ENCODE measurements at regions not wholly inside any gene's neighbourhood (a gene's known extent, or its start where the extent isn't known, plus 50 kb on each side); places are given as distances from the start of the nearest gene placed in this dataset.

DNA sequence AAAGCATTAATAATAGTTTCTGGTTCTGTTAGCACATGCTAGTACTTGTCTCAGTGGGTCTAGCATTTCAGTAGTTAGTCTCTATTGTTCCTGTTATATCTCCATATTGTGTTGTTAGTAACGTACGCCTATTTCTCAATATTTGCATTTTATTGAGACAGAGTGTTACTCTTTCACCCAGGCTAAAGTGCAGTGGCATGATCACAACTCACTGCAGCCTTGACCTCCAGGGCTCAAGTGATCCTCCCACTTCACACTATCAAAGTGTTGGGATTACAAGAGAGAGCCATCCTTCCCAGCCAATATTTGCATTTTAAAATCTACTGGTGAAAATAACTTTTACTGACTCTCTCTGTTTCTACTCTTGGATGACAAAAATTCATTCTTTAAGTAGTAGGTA lies 154.6 kb upstream of the PRR20A start:
- Mint-ChIP-seq H3K27ac (no peak overlapping the region), H3K27me3 (no peaks in the 10 kb centered on the region), H3K9me3 (peaks cover 8% of the 10 kb centered on the region), H3K4me1 (ENCODE audit: low read depth) (no peaks in the 10 kb centered on the region), H3K36me3 (ENCODE audit: low read depth) (no peaks in the 10 kb centered on the region), H3K4me3 (no peak overlapping the region)
- ATAC-seq (no peak), DNase-seq (no peak)
- POLR2A ChIA-PET = no interaction called here
- intact Hi-C loops (cut with micrococcal nuclease) = no loop called here
- CTCF ChIA-PET = no interaction called here
- TF ChIP-seq, protein P1, sequence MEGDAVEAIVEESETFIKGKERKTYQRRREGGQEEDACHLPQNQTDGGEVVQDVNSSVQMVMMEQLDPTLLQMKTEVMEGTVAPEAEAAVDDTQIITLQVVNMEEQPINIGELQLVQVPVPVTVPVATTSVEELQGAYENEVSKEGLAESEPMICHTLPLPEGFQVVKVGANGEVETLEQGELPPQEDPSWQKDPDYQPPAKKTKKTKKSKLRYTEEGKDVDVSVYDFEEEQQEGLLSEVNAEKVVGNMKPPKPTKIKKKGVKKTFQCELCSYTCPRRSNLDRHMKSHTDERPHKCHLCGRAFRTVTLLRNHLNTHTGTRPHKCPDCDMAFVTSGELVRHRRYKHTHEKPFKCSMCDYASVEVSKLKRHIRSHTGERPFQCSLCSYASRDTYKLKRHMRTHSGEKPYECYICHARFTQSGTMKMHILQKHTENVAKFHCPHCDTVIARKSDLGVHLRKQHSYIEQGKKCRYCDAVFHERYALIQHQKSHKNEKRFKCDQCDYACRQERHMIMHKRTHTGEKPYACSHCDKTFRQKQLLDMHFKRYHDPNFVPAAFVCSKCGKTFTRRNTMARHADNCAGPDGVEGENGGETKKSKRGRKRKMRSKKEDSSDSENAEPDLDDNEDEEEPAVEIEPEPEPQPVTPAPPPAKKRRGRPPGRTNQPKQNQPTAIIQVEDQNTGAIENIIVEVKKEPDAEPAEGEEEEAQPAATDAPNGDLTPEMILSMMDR (IDR thresholded peaks at IDR 0.05) = no peak

DNA sequence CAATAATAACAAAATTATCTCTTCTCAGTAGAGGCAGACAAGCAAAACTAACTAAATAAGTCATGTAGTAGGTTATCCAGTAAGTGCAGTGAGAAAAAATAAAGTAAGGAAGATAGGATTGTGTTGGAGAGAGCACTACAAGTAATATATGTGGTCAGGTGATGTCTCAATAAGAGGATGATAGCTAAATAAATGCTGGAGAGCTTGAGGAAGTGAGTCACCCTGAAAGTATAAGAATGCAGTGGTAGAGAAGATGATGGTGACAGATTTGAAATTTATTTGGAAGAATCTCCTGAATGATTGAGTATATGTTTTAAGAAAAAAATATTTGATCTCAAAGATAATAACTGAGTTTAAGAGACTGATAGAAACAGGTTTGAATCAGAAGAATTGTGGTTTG lies 152.2 kb upstream of the PRR20A start:
- TF ChIP-seq, protein P1 (IDR thresholded peaks at IDR 0.05) = no peak
- ChIA-PET POLR2A (no interaction called here), CTCF (no interaction called here)
- Mint-ChIP-seq H3K27me3 (no peaks in the 10 kb centered on the region), H3K4me3 (no peak overlapping the region), H3K27ac (no peak overlapping the region), H3K4me1 (ENCODE audit: low read depth) (no peaks in the 10 kb centered on the region), H3K9me3 (peaks cover 8% of the 10 kb centered on the region), H3K36me3 (ENCODE audit: low read depth) (no peaks in the 10 kb centered on the region)
- no peak for DNase-seq
- no peak for ATAC-seq
- intact Hi-C loops (cut with micrococcal nuclease) = no loop called here

DNA sequence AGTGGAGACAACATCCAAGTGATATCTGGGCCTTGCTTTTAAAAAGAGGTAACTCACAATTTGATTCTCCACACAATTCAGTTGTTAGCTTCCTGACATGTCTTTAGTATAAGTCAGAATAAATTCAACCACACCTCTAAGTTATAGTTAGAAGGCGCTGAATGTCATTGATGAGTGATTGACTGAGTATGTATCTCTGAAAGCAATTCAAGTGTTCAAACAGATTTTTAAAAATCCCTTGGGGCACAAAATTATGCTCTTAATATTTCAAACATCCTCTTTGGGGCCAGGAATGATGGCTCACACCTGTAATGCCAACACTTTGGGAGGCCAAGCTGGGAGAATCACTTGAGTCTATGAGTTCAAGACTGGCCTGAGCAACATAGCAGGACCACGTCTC lies 137.0 kb upstream of the PRR20A start:
- no peak overlapping the region for H3K4me3 Mint-ChIP-seq
- ATAC-seq = no peak
- TF ChIP-seq, protein P1 (IDR thresholded peaks at IDR 0.05) = no peak
- intact Hi-C loops (cut with micrococcal nuclease) = no loop called here
- CTCF ChIA-PET = no interaction called here
- no peaks in the 10 kb centered on the region for H3K27me3 Mint-ChIP-seq
- peaks cover 5% of the 10 kb centered on the region for H3K9me3 Mint-ChIP-seq
- no peaks in the 10 kb centered on the region for H3K36me3 Mint-ChIP-seq (ENCODE audit: low read depth)
- no peaks in the 10 kb centered on the region for H3K4me1 Mint-ChIP-seq (ENCODE audit: low read depth)
- POLR2A ChIA-PET = no interaction called here
- H3K27ac Mint-ChIP-seq = no peak overlapping the region
- DNase-seq = no peak

DNA sequence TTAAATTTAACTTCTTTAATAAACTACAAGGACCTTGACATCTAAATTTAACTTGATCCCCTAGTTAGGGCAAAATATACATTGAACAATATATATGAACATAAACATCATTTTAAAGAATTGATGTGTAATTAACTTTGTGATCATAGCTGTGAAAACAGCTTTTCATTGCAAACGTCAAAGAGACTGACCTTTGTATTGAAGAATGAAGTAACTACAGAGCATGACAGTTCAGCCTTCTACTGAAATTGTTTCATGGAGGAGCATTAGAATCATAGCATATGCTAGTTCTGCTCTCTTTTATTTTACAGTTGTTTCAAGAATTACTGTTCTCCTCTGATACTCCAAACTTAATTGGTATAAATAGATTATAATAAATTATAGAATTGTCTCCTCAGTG lies 123.4 kb upstream of the PRR20A start:
- Mint-ChIP-seq H3K27ac (no peak overlapping the region), H3K27me3 (no peaks in the 10 kb centered on the region), H3K4me1 (ENCODE audit: low read depth) (no peaks in the 10 kb centered on the region), H3K9me3 (peaks cover 26% of the 10 kb centered on the region), H3K36me3 (ENCODE audit: low read depth) (no peaks in the 10 kb centered on the region), H3K4me3 (no peak overlapping the region)
- ChIA-PET CTCF (no interaction called here), POLR2A (no interaction called here)
- ATAC-seq = no peak
- TF ChIP-seq, protein P1 (IDR thresholded peaks at IDR 0.05) = no peak
- no peak for DNase-seq
- intact Hi-C loops (cut with micrococcal nuclease) = no loop called here

DNA sequence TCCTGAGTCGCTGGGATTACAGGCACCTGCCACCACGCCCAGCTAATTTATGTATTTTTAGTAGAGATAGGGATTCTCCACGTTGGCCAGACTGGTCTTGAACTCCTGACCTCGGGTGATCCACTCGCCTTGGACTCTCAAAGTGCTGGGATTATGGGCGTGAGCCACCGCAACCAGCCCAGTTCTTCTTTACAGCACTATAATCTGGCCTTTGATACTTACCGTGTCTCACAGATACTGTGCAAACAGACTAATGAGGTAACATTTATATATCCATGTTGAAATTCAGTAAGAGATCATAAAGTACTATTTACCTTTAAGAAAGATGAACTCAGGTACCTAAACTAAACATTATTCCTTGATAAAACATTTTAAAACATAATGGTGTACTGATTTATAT lies 121.8 kb upstream of the PRR20A start:
- DNase-seq (no peak), ATAC-seq (no peak)
- ChIA-PET CTCF (no interaction called here), POLR2A (no interaction called here)
- intact Hi-C loops (cut with micrococcal nuclease) = no loop called here
- TF ChIP-seq, protein P1 (IDR thresholded peaks at IDR 0.05) = no peak
- no peak overlapping the region for H3K27ac Mint-ChIP-seq
- H3K27me3 Mint-ChIP-seq = no peaks in the 10 kb centered on the region
- H3K4me3 Mint-ChIP-seq = no peak overlapping the region
- no peaks in the 10 kb centered on the region for H3K4me1 Mint-ChIP-seq (ENCODE audit: low read depth)
- no peaks in the 10 kb centered on the region for H3K36me3 Mint-ChIP-seq (ENCODE audit: low read depth)
- H3K9me3 Mint-ChIP-seq = peaks cover 29% of the 10 kb centered on the region
